ENCODE measurements at regions not wholly inside any gene's neighbourhood (a gene's known extent, or its start where the extent isn't known, plus 50 kb on each side); places are given as distances from the start of the nearest gene placed in this dataset.

GRCh38 chr12:22993609-22994315, 368.8 kb downstream of the ETNK1 start:
- no peak for DNase-seq

- no peak for DNase-seq
Measured at GRCh38 chr12:22994316-22994675, 369.3 kb downstream of the ETNK1 start.

- DNase-seq: no peak
Measured at GRCh38 chr12:23001487-23001886, 376.5 kb downstream of the ETNK1 start.

GRCh38 chr12:23002381-23002780, 377.4 kb downstream of the ETNK1 start:
- no peak for DNase-seq

GRCh38 chr12:23004473-23005020, 379.6 kb downstream of the ETNK1 start:
- DNase-seq: no peak

GRCh38 chr12:23005387-23005786, 380.4 kb downstream of the ETNK1 start:
- no peak for DNase-seq

- no peak for DNase-seq
Measured at GRCh38 chr12:23006413-23006812, 381.4 kb downstream of the ETNK1 start.

GRCh38 chr12:23008623-23009022, 383.7 kb downstream of the ETNK1 start:
- DNase-seq: no peak

- no peak for DNase-seq
Measured at GRCh38 chr12:23014749-23015148, 389.8 kb downstream of the ETNK1 start.

GRCh38 chr12:23025372-23026016, 400.5 kb downstream of the ETNK1 start:
- DNase-seq: no peak

GRCh38 chr12:23028158-23028802, 403.3 kb downstream of the ETNK1 start:
- DNase-seq: no peak

- DNase-seq: no peak
Measured at GRCh38 chr12:23029185-23029584, 404.2 kb downstream of the ETNK1 start.

- DNase-seq: no peak
Measured at GRCh38 chr12:23039834-23040233, 414.9 kb downstream of the ETNK1 start.

GRCh38 chr12:23041774-23042173, 416.8 kb downstream of the ETNK1 start:
- DNase-seq: no peak

GRCh38 chr12:23043646-23044045, 418.7 kb downstream of the ETNK1 start:
- no peak for DNase-seq

- DNase-seq: no peak
Measured at GRCh38 chr12:23049180-23049579, 424.2 kb downstream of the ETNK1 start.

GRCh38 chr12:23055004-23055403, 430.0 kb downstream of the ETNK1 start:
- DNase-seq: no peak

- no peak for DNase-seq
Measured at GRCh38 chr12:23057571-23057970, 432.6 kb downstream of the ETNK1 start.

GRCh38 chr12:23060161-23060560, 435.2 kb downstream of the ETNK1 start:
- DNase-seq: no peak

GRCh38 chr12:23063206-23063605, 438.2 kb downstream of the ETNK1 start:
- DNase-seq: no peak

GRCh38 chr12:23066095-23066494, 441.1 kb downstream of the ETNK1 start:
- no peak for DNase-seq

- peak; percentile 4 for DNase-seq
Measured at GRCh38 chr12:23083267-23083666, 458.3 kb downstream of the ETNK1 start.

- peak; percentile 57 for DNase-seq
Measured at GRCh38 chr12:23084236-23084995, 459.4 kb downstream of the ETNK1 start.

Measured in COR-L47 (cell line).